ENCODE measurements at regions not wholly inside any gene's neighbourhood (a gene's known extent, or its start where the extent isn't known, plus 50 kb on each side); places are given as distances from the start of the nearest gene placed in this dataset.
"Not testable (repeated sequence)": the region's sequence is repeated elsewhere in the genome, so short reads cannot be mapped to it uniquely, and the experiment has no call there.

- ChIA-PET POLR2A (interaction anchor here (1.0 kb wide), 1 partner anchor 16 kb away, joined by 3 read pairs; no protein-coding TSS in a partner anchor), CTCF (interaction anchor here (0.7 to 1.6 kb wide), 3 partner anchors 16 to 1999 kb away, joined by 3 to 7 read pairs (median 3); no protein-coding TSS in a partner anchor)
- peak overlapping the region; percentile 70 to 88 for H3K27ac ChIP-seq (ENCODE audit: insufficient read depth in 1 of 2, low read depth in 1 of 2, low read length in 2 of 2, poor library complexity in 1 of 2, severe bottlenecking in 2 of 2)
- not testable (repeated sequence) for DNase-seq; H3K4me3 ChIP-seq (ENCODE audit: control insufficient read depth in 1 of 7, extremely low read depth in 1 of 7, insufficient read depth in 4 of 7, low read depth in 2 of 7, low read length in 6 of 7); H3K36me3 ChIP-seq (ENCODE audit: control insufficient read depth in 4 of 4, insufficient read depth in 4 of 4, low read length in 3 of 4); H3K27me3 ChIP-seq (replicated peaks in 2 of 5; ENCODE audit: control insufficient read depth in 4 of 5, insufficient read depth in 5 of 5, low read length in 4 of 5); H3K9me3 ChIP-seq (ENCODE audit: control extremely low read depth in 1 of 5, control insufficient read depth in 4 of 5, insufficient read depth in 2 of 5, low read depth in 1 of 5, low read length in 4 of 5)
- peaks cover 20 to 60% (median 37%) of the 10 kb centered on the region in 4 experiments for H3K4me1 ChIP-seq (ENCODE audit: control extremely low read depth in 1 of 4, control insufficient read depth in 4 of 4, insufficient read depth in 4 of 4, low read length in 3 of 4)
- 93% methylated on average over 3 of the region's 8 CpGs for WGBS (ENCODE audit: insufficient coverage)
Observed at GRCh38 chr20:53644108-53644507, 50.5 kb upstream of the ZNF217 start.
